ENCODE measurements at regions not wholly inside any gene's neighbourhood (a gene's known extent, or its start where the extent isn't known, plus 50 kb on each side); places are given as distances from the start of the nearest gene placed in this dataset.

DNA sequence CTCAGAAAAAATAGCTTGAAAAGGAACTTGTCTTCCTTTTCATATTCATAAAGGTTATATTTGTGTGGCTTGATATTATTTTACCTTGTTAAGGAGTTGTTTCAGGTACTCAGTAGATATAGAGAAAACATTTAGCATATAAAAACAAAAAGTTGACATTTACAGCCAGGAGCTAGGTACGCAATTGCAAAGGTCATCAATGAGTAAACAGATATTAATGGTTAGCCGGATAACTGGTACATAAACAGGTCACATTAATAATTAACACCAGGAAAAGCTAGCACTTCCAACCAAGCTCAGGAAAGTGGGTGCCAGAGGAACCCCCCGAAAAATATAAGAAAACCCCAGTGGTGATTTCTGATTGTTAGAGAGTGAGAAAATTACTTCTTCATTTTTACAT is 146.6 kb upstream of the NR2F2 start:
- TF ChIP-seq, protein P1, sequence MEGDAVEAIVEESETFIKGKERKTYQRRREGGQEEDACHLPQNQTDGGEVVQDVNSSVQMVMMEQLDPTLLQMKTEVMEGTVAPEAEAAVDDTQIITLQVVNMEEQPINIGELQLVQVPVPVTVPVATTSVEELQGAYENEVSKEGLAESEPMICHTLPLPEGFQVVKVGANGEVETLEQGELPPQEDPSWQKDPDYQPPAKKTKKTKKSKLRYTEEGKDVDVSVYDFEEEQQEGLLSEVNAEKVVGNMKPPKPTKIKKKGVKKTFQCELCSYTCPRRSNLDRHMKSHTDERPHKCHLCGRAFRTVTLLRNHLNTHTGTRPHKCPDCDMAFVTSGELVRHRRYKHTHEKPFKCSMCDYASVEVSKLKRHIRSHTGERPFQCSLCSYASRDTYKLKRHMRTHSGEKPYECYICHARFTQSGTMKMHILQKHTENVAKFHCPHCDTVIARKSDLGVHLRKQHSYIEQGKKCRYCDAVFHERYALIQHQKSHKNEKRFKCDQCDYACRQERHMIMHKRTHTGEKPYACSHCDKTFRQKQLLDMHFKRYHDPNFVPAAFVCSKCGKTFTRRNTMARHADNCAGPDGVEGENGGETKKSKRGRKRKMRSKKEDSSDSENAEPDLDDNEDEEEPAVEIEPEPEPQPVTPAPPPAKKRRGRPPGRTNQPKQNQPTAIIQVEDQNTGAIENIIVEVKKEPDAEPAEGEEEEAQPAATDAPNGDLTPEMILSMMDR (IDR thresholded peaks at IDR 0.05), result no peak
- TF ChIP-seq ZFX (IDR thresholded peaks at IDR 0.05; ENCODE audit: borderline replicate concordance), result no peak

All from 22Rv1 (cell line).